DMS53 treated with DMSO at 0.1 percent for 48 hours (cell line): ENCODE measurements at regions not wholly inside any gene's neighbourhood (a gene's known extent, or its start where the extent isn't known, plus 50 kb on each side); places are given as distances from the start of the nearest gene placed in this dataset.

Experiments
- DNase-seq: peaks from one replicate; lab custom pipeline; 2025; ENCODE audit not compliant: unreplicated experiment; lab: John Stamatoyannopoulos, UW

DNA sequence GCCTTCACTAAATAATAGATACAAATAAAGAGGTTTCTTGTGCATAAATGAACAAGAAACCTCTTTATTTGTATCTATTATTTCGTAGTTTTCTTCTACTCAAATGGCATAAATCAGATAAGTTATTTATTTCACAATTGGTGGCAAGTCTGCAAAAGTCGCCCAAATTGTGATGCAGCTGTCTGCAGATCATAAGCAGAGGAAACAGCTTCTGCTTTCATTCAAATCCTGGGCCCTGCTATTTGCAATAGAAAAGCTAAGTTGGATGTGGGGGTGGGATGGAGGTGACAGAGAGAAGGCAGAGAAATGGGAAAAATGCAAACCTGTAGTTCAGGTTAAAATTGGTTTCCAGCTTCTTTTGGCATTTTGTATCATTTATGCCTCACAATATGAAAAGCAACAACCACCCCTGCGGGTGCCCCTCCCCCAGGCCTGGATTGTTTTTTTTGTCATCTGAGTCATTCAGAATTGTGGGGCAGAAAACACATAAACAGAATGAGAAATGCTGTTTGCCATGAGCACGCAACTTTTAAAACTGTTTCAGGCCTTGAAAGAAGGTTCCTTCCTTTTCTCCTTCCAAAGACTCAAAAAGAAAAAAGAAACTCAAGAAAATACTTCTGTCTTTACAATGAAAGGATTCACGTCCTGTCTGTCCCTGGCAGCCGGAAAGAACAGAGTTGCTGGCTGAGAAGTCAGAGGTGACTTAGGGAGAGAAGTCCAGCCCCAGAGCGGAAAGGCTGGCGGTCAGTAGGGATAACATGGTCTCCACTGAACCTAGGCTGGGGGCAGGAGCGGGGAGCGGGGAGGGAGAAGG, 132.9 kb downstream of the BAMBI start:
- no peak for DNase-seq

DNA sequence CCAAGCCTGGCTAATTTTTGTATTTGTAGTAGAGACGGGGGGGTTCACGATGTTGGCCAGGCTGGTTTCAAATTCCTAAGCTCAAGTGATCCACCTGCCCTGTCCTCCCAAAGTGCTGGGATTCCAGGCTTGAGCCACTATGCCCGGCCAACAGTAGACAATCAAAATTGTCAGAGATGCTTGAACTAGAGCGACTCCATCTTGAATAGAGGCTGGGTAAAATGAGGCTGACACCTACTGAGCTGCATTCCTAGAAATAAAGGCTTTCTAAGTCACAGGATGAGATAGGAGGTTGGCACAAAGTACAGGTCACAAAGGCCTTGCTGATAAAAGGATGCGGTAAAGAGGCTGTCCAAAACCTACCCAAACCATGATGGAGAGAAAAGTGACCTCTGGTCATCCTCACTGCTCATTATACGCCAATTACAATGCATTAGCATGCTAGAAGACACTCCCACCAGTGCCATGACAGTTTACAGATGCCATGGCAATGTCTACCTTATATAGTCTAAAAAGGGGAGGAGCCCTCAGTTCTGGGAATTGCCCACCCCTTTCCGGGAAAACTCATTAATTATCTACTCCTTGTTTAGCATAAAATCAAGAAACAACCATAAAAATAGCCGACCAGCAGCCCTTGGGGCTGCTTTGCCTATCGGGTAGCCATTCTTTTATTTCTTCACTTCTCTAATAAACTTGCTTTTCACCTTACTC, 134.5 kb downstream of the BAMBI start:
- DNase-seq: no peak

DNA sequence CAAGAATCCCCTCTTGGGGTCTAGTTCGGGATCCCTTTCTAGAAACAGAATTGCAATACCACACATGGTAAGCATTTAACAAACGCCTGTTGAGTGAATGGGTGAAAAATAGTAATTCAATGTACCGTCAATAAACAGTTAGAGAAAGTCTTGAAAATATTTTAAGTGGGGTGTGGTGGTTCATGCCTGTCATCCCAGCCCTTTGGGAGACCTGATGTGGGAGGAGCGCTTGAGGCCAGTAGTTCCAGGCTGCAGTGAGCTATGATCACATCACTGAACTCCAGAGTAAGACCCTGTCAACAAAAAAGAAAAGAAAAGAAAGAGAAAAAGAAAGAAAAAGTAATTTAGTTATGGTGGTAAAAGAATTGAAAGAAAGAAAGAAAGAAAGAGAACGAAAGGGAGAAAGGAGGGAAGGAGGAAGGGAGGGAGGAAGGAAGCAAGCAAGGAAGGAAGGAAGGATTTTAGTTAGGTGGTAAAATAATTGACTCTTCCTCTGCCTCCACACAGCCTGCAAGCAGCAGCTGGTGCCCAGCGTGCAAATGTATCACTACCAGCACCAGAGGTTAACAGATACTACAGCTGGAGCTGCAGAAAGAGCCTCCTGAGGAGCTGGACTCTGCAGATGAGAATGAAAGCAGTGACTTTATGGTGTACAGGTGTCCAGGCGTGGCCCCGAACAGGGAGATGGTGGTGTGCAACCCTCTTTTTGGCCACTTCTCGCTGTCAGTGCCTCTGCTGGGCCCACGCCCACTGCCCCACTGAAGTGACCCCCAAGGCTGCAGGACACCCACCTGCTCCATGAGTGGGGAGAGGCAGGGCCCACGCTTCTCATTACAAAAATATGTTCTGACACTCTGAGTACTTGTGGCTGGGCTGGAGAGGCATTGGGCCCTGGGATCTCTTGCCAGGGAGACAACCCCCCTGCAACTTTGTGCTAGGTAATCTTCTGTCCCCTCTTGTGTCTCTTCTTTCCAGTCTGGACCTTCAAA, 135.4 kb downstream of the BAMBI start:
- DNase-seq: no peak

DNA sequence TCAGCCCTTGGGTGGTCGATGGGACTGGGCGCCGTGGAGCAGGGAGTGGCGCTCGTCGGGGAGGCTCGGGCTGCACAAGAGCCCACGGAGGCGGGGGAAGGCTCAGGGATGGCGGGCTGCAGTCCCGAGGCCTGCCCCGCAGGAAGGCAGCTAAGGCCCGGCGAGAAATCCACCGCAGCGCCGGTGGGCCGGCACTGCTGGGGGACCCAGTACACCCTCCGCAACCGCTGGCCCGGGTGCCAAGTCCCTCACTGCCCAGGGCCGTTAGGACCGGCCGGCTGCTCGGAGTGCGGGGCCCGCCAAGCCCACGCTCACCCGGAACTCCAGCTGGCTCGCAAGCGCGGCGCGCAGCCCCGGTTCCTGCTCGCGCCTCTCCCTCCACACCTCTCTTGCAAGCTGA, 138.4 kb downstream of the BAMBI start:
- no peak for DNase-seq

DNA sequence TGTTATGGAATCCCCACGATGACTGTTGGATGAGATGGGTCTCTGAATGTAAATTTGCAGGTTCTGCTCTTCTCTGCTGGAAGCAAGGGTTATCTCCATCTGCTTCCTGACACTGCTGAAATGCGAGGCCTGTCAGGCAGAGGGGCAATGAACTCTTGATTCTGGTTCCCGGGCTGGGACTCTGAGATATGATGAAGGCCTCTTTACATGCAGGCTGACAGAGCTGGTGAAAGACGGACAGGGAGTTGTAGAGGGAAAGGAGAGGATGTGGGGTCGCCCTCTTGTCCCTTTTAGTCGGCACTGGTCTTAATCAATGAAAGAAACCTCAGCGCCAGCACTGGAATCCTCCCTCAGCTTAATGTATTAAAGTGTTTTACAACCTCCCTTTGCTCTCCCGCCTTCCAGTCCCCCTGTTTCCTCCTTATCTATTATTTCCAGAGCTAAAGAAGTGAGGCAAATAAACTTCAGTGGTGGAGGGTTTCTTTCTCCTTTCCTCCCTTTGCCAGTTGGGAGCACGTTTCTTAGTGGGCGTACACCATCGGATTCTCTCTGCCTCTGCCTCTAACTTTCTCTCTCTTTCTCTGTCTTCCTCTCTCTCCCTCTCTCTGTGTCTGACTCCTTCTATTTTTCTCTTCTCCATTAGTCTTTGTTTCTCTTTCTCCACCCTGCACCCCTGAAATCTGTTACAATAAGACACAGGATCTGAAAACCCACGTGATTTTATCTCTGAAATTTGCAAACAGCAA, 145.6 kb downstream of the BAMBI start:
- no peak for DNase-seq

DNA sequence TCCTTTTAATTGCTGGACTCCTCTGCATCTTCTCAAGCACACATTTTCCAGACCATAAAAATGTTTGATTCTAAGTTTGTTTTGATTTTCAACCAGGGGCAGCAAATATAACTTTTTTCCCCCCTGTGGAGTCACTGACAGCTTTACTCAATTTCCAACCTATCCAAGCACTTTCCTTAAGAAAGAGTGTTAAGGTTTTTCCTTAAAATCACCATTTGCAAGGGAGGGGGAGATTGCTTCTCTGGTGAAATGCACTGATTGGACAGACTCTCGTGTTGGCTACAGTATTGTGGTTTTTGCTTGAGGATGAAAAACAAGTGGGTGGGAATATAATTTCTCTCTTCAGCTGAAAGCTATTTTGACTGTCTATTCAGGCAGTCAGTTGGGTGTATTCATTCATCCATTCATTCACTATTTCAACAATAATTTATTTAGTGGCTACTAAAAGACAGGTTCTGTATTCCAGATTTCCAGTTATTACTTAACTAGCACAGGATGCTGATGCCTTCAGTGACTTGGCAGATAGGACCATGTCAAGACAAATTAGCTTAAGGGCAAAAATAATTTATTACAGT, 146.3 kb downstream of the BAMBI start:
- no peak for DNase-seq

DNA sequence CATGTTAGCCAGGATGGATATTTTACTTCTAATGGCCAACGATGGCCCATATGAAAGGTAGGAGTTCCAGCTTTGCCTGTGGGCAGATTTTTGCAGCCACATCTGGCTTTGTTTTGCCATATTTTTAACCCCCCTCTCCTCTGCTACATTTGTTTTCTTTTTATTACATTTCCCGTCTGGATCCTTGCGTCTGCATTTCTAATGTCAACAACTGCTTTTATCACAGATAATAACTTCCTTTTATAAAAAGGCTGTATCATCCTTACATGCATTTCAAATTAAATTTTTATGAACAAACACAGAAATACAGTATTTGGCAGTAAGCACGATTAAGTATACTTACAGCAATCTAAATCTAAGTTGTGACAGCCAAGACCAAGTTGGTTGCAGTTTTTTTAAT, 156.0 kb downstream of the BAMBI start:
- DNase-seq: no peak

DNA sequence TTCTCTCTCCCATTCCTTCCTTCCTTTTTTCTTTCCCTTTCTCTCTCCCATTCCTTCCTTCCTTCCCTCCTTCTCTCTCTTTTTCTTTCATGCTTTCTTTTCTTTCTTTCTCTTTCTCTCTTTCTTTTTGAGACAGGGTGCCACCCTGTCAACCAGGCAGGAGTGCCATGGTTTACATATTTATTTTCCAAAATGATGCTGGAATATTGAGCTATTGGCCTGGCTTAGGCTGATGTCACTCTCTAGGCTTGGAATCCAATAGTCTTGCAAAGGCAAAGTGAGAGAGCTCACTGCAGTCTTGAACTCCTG, 159.1 kb downstream of the BAMBI start:
- DNase-seq: no peak

DNA sequence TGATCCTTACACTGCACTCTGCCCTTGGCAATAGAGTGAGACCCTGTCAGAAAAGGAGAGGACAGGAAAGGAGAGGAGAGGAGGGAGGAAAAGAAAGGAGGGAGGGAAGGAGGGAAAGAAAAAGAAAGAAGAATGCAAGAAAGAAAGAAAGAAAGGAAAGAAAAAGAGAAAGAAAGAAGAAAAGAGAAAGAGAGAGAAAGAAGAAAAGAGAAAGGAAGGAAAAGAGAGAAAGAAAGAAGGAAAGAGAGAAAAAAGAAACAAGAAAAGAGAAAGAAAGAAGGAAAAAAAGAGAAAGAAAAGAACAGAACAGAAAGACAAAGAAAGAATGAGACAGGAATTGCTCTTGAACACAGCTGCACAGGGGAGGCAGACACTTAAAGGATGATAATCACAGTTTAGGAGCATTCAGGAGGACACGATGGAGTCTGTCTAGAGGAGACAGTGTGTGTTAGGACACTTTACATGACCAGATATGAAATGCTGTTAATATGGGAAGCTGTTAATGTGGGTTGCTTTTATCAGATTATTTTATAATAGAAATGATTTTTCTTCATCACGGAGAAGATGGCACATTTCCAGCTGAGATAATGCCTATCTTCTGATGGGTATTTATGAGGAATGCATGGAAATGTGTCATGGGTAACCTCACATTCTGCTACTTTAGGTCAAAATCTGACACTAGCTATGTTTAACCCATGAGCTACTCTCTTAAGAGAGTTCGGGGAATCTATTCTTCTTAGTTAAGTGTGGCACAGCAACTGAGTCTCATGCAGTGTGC, 160.5 kb downstream of the BAMBI start:
- no peak for DNase-seq

DNA sequence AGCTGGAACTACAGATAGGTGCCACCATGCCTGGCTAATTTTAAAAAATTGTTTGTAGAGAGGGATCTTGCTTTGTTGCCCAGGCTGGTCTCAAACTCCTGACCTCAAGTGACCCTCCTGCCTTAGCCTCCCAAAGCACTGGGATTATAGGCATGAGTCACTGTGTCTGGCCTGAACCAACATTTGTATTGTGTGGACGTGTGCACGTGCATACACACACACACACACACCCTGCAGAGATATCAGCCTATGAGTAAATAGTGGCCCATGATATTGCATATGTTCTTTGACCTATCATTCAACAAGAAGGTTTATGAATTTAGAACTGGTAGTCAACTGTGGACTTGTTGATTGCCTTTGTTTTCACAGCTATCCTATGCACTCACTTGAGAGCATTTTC, 161.6 kb downstream of the BAMBI start:
- no peak for DNase-seq

DNA sequence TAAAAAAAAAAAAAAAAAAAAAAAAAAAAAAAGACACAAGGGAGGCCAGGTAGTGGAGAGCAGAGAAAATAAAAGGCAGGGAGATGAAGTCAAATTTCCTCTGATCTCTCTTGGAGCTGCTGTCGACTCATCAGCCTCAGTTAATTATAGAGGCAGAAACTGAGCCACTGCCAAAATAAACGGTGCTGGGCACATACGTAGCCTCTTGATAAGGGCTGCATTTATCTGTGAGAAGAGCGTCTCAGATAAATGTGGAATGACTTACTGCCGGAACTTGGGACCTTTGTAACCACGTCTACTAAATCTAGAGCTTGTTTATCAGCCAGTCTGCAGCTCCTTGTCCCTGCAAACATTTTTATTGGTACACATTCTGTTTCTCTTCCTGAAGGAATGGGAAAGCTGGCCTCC, 162.3 kb downstream of the BAMBI start:
- DNase-seq: no peak

DNA sequence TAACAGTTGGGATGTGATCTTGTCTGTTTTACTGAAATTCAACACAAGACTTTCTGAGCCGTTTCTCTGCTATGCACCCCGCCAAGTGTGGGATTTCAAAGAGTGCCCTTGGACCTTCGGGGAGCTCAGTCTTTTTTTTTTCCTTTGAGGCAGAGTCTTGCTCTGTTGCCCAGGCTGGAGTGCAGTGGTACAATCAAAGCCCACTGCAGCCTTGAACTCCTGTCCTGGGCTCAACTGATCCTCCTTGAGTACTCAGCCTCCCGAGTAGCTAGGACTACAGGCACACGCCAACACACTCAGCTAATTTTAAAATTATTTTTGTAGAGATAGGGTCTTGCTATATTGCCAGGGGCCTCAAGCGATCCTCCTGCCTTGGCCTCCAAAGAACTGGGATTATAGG, 162.9 kb downstream of the BAMBI start:
- no peak for DNase-seq

DNA sequence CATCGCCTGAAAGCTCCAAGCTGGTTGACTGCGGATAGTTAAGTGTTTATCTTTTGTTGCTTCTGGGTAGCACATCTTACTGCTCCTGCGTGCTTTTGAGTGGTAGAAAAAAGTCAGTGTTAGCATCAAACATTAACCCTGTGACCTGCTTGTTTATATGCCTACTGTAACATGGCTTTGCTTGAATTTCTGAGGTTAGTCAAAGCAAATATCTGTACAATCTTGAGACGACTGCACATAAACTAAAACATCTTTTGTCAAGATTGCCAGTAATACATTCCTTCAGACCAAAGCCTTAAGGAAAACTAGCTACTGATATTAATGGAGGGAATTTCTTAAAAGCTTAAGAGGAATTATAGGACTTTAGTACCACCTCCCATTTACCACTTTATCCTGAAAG, 163.7 kb downstream of the BAMBI start:
- no peak for DNase-seq

DNA sequence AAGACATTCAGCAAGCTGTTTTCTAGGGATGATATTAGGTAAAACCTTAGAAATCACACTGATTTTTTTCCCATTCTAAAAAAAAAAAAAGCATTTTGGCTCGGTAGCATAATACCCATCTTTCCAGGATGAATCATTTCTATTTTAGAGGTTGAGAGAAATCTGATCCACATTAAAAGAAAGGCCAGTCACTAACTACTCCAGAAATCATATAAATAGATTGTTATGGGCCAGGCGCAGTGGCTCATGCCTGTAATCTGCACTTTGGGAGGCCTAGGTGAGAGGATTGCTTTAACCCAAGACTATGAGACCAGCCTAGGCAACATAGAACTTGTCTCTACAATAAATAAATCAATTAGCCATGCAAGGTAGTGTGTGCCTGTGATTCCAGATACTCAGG, 164.3 kb downstream of the BAMBI start:
- DNase-seq: no peak

DNA sequence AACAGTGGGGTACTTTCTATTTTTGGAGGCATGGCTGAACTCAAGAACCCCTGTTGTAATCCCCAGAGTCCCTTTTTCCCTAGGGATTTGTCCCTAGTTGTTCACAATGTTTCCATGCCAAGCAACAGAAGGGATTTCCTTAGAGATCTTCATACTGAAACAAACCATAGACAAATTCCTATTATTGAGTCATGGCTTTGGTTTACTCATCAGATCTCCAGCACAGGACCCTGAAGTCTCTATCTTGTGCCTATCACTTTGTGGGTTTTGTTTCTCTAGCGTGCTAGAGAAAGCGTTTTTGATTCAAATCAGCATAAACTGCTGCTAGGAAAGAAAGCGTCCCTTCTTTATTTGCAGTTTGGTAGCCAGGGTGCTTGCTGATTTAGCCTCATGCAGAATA, 165.0 kb downstream of the BAMBI start:
- DNase-seq: no peak

DNA sequence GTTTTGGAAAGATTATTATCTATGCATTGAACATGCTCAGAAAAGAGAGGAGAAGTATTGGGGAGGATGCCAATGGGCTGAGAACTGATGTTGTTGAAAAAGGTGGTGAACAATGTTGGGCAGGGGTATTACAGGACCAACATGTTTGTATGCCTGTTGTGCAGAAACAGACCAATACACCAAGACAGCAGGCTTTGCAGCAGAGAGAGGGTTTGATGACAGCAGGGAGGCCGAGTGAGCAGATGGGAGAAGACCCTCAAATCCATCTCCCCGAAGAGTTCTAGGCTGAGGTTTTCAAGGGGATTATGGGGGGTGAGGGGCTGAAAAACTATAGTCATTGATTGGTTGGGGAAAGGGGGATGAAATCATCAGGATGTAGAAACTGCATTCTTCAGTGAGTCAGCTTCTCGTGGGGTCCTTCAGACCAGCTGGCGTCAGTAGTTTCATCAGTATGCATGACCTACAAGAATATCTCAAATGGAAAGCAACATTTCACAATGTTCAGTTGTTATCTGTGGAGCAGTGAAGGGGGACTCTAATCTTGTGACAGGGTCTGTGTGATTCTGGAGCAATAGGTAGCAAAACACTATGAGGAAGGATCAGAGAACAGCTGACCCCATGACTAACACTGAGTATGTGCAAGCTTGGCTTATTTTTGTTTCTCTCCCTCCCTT, 167.8 kb downstream of the BAMBI start:
- no peak for DNase-seq

DNA sequence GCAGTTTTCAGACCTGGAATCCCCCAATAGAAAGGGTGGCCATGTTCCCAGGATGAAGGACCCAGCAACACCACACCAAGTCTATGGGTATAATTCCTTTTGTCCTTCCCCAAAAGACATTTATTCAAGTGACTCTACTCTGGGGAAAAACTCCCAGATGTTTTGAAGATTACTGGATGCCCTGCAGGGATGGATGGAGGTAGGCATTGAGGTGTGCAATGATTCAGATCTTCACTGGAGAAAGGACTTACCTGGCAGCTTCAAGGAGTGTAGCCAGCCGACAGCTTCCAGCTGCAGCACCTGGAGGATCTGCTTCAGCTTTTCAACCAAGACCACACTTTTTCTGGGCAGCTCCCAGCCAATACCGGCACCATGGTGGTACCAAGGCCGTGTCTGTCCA, 172.0 kb downstream of the BAMBI start:
- DNase-seq: no peak

DNA sequence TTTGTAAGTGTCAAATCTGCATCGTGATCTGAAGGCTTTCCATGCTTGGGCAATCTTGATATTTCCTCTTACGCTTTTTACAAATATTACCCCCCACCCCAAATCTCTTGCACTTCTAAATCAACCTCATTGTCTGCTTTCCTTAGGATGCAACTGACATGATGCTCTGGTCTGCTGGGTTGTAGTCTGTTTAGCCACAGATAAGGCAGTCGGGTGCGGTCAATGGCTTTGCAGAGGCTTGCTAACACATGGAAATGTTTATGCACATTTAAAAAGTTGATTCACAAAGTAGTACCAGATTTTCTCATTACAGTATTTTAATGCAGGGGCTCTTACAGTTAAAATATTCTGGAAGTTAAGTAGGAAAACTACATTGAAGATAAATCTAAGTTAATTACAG, 172.5 kb downstream of the BAMBI start:
- DNase-seq: no peak

DNA sequence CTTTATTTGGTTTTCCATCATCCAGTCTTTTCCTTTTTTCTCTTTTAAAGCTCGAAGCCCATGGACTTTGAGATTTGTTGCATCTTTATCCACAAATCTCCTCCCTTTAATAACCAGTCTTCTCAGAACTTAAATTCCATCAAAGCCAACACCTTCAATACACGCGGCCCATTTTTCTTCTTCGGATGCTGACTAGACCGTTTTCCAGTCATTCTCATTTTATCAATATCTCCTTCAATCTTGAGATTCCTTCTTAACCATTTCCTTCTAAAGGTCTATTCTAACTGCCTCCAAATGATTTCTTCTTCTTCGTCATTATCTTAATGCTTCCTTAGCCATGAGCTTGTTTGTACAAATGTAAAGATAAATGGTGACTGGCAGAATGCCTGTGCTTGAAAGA, 173.5 kb downstream of the BAMBI start:
- DNase-seq: no peak
